ENCODE measurements at regions not wholly inside any gene's neighbourhood (a gene's known extent, or its start where the extent isn't known, plus 50 kb on each side); places are given as distances from the start of the nearest gene placed in this dataset.

GRCh38 chr6:121876721-121877120 lies 441.3 kb downstream of the GJA1 start:
- TF ChIP-seq POLR2A (IDR thresholded peaks at IDR 0.05; ENCODE audit: low read length), result no peak
- TF ChIP-seq GATA1 (IDR thresholded peaks at IDR 0.05; ENCODE audit: low read depth, low read length), result no peak

All from erythroblast (primary cell).